Breast epithelium (tissue), 4 donors: ENCODE measurements at regions not wholly inside any gene's neighbourhood (a gene's known extent, or its start where the extent isn't known, plus 50 kb on each side); places are given as distances from the start of the nearest gene placed in this dataset.

ENCODE experiments used
- DNase-seq, 2 donors: peaks; one replicate each; pipeline ENCODE4 v3.0.0-alpha.2; 2019; ENCODE audit warnings: low spot score in 2 of 2
- H3K27ac ChIP-seq, 2 donors: fragments of 200-600 bp; sonication (generic) in 1 of 2; one replicate each; pipeline ENCODE4 v1.5.1; 2016 to 2019; ENCODE audit warnings: mild to moderate bottlenecking in 1 of 2
- H3K27me3 ChIP-seq, 2 donors: fragments of 200-600 bp; sonication (generic) in 1 of 2; one replicate each; pipeline versions ENCODE4 v1.5.1 to v1.6.0; 2017 to 2019; ENCODE audit warnings: control low read depth in 1 of 2, mild to moderate bottlenecking in 1 of 2
- H3K36me3 ChIP-seq: fragments of 200-600 bp; one replicate; pipeline ENCODE4 v1.5.1; 2019
- H3K4me1 ChIP-seq, 2 donors: fragments of 200-600 bp; sonication (generic); one replicate each; pipeline ENCODE4 v1.5.1; 2016 to 2019; ENCODE audit warnings: control low read depth in 1 of 2
- H3K4me3 ChIP-seq, 3 donors: fragments of 200-600 bp; sonication (generic); 1 replicate in 2 of 3; 2 replicates in 1 of 3; pipeline ENCODE4 v1.5.1; 2016 to 2019; ENCODE audit warnings: mild to moderate bottlenecking in 3 of 3, moderate library complexity in 2 of 3
- H3K9me3 ChIP-seq, 2 donors: fragments of 200-600 bp; sonication (generic) in 1 of 2; one replicate each; pipeline ENCODE4 v1.5.1; 2016 to 2019; ENCODE audit warnings: control low read depth in 1 of 2
- POLR2A ChIP-seq: fragments of 450-650 bp; IDR thresholded peaks from one replicate; pipeline ENCODE4 v1.6.1; 2016; ENCODE audit warnings: antibody characterized with exemption, mild to moderate bottlenecking, moderate library complexity
- POLR2AphosphoS5 ChIP-seq, 3 donors: sonication (generic); formaldehyde crosslinking; IDR thresholded peaks; one replicate each; pipeline ENCODE4 v1.6.1; 2017; ENCODE audit warnings: antibody characterized with exemption in 3 of 3
- intact Hi-C: fragments of 100-400 bp; cut with DNase I; formaldehyde crosslinking; loops from one replicate; pipeline ENCODE4 v1.15.1; 2023; ENCODE audit warnings: low total_unique reads
- TF ChIP-seq, protein P1 (sequence below), 3 donors: fragments of 450-650 bp; IDR thresholded peaks; one replicate each; pipeline ENCODE4 v1.5.1; 2016 to 2017; ENCODE audit warnings: antibody characterized with exemption in 3 of 3, mild to moderate bottlenecking in 3 of 3, moderate library complexity in 3 of 3

DNA sequence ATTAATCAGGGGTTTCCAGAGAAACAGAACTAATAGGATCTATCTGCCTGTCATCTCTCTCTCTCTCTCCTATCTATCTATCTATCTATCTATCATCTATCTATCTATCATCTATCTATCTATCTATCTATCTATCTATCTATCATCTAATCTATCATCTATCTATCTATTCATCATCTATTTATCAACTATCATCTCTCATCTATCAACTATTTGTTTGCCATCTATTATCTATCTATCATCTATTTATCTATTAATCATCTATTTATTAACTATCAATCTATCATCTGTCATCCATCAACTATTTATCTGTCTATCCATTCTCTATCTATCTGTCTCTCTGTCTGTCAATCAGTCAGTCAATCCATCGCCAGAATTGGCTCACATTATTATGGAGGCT lies 70.0 kb upstream of the MRPS6 start:
- DNase-seq = no peak
- no peaks in the 10 kb centered on the region for H3K4me1 ChIP-seq
- intact Hi-C loops = no loop called here
- no peak overlapping the region for H3K4me3 ChIP-seq
- H3K27me3 ChIP-seq = no peaks in the 10 kb centered on the region
- H3K36me3 ChIP-seq = no peaks in the 10 kb centered on the region
- no peak for TF ChIP-seq POLR2AphosphoS5 (IDR thresholded peaks at IDR 0.05)
- TF ChIP-seq POLR2A = no peak
- TF ChIP-seq, protein P1, sequence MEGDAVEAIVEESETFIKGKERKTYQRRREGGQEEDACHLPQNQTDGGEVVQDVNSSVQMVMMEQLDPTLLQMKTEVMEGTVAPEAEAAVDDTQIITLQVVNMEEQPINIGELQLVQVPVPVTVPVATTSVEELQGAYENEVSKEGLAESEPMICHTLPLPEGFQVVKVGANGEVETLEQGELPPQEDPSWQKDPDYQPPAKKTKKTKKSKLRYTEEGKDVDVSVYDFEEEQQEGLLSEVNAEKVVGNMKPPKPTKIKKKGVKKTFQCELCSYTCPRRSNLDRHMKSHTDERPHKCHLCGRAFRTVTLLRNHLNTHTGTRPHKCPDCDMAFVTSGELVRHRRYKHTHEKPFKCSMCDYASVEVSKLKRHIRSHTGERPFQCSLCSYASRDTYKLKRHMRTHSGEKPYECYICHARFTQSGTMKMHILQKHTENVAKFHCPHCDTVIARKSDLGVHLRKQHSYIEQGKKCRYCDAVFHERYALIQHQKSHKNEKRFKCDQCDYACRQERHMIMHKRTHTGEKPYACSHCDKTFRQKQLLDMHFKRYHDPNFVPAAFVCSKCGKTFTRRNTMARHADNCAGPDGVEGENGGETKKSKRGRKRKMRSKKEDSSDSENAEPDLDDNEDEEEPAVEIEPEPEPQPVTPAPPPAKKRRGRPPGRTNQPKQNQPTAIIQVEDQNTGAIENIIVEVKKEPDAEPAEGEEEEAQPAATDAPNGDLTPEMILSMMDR (IDR thresholded peaks at IDR 0.05) = no peak
- H3K9me3 ChIP-seq = no peaks in the 10 kb centered on the region
- H3K27ac ChIP-seq = no peak overlapping the region

- no peaks in the 10 kb centered on the region for H3K4me1 ChIP-seq
- H3K4me3 ChIP-seq = no peak overlapping the region
- no peak for TF ChIP-seq POLR2AphosphoS5 (IDR thresholded peaks at IDR 0.05)
- TF ChIP-seq POLR2A = no peak
- TF ChIP-seq, protein P1 (IDR thresholded peaks at IDR 0.05) = no peak
- no peaks in the 10 kb centered on the region for H3K9me3 ChIP-seq
- no peak overlapping the region for H3K27ac ChIP-seq
- intact Hi-C loops = no loop called here
- no peaks in the 10 kb centered on the region for H3K27me3 ChIP-seq
- no peak for DNase-seq
- H3K36me3 ChIP-seq = no peaks in the 10 kb centered on the region
These were observed 73.0 kb upstream of the MRPS6 start for GRCh38 chr21:34000375-34000774.

DNA sequence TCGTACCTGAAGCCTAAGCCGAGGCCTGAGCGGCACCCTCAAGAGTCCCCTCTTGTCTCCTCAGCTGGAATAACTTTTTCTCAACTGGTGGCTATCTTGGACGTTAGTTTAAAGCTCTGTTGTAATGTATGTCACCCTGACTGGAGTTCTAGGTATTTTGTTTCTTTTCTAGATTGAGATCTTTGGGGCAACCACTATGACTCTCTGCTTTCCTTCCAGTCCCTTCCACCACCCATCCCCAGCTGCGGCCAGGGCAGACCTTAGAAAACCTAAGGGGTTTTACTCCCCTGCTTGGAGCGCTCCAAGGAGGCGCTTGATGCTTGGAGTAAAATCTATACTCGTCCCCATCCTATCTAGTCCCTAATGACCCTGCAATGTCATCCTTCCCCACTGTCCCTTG lies 74.6 kb upstream of the MRPS6 start:
- intact Hi-C loops = no loop called here
- Histone ChIP-seq H3K27ac (no peak overlapping the region), H3K27me3 (no peaks in the 10 kb centered on the region), H3K4me1 (no peaks in the 10 kb centered on the region), H3K4me3 (no peak overlapping the region), H3K36me3 (no peaks in the 10 kb centered on the region), H3K9me3 (no peaks in the 10 kb centered on the region)
- TF ChIP-seq, protein P1 (IDR thresholded peaks at IDR 0.05) = no peak
- TF ChIP-seq POLR2A = no peak
- TF ChIP-seq POLR2AphosphoS5 (IDR thresholded peaks at IDR 0.05) = no peak
- DNase-seq = no peak

- Histone ChIP-seq H3K36me3 (no peaks in the 10 kb centered on the region), H3K4me1 (no peaks in the 10 kb centered on the region), H3K9me3 (no peaks in the 10 kb centered on the region), H3K4me3 (no peak overlapping the region), H3K27ac (no peak overlapping the region), H3K27me3 (no peaks in the 10 kb centered on the region)
- intact Hi-C loops = no loop called here
- TF ChIP-seq POLR2A (no peak), POLR2AphosphoS5 (IDR thresholded peaks at IDR 0.05) (no peak)
- TF ChIP-seq, protein P1 (IDR thresholded peaks at IDR 0.05) = no peak
- no peak for DNase-seq
These were observed 75.0 kb upstream of the MRPS6 start for GRCh38 chr21:33998402-33998801.

- no peaks in the 10 kb centered on the region for H3K27me3 ChIP-seq
- no peak overlapping the region for H3K4me3 ChIP-seq
- no peak for TF ChIP-seq POLR2A
- TF ChIP-seq, protein P1 (IDR thresholded peaks at IDR 0.05) = no peak
- no peak for TF ChIP-seq POLR2AphosphoS5 (IDR thresholded peaks at IDR 0.05)
- no peak for DNase-seq
- no peaks in the 10 kb centered on the region for H3K9me3 ChIP-seq
- intact Hi-C loops = no loop called here
- no peaks in the 10 kb centered on the region for H3K4me1 ChIP-seq
- H3K27ac ChIP-seq = no peak overlapping the region
- H3K36me3 ChIP-seq = no peaks in the 10 kb centered on the region
These were observed 75.9 kb upstream of the MRPS6 start for GRCh38 chr21:33997436-33997835.
